Fibroblast of skin of back (primary cell): ENCODE measurements at regions not wholly inside any gene's neighbourhood (a gene's known extent, or its start where the extent isn't known, plus 50 kb on each side); places are given as distances from the start of the nearest gene placed in this dataset.
A peak's percentile ranks its signal among the peaks of the same experiment; 100 is the strongest.

ENCODE experiments used
- DNase-seq: peaks from one replicate; pipeline ENCODE4 v3.0.0-alpha.2; 2013

DNA sequence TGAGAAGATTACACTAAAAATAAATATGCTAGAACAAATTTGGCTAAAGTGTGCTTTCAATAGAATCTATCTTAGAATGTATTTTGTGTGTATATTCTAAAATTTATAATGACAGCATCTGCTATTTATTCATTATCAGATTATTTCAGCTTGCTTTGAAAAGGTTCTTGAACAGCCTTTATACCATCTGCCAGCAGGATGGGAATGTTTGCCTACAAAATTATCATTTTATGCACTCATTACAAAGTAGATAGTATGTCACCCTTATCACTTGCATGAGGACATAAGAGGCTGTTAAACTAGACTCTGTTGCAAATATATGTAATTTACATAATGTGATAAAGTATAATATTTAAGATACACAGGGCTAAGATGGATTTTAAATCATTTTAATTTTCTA, 1286.9 kb upstream of the PCDH20 start:
- DNase-seq: no peak

DNA sequence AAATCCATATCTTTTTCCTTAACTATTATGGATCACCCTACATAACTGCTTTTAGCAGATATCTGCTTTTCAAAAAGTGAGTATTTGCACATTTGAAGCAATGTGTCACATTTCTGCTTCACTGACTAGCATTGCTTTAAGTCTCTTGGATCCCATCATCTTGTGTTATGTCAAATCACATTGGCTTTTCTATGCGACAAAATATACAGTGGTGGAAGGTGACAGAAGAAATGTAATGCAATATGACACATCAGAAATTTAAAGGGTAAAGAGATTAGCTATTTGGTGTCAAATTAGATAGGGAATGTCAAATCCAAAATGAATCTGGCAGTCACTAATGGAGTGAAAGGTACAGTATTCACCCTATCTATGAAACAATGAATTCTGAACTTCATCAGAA, 1282.1 kb upstream of the PCDH20 start:
- DNase-seq: no peak

GRCh38 chr13:62696490-62696889, 1280.8 kb upstream of the PCDH20 start:
- no peak for DNase-seq

DNA sequence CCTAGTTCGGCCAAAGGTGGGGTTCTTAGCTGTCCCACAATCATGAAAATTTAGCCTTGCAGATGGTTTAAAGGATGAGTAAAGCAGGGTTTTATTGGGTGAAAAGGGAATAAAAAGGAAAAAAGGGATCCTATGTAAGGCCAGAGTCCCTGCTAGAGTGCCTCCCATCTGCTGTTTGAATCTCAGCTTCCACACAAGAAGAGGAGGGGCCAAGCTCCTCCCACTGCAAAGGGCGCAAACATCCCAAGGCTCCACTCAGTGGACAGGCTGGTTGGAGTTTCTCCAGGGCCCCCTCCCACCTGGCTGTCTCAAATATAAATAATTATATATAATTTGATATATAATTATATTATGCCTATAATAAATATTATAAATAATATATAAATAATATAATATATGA, 1272.1 kb upstream of the PCDH20 start:
- DNase-seq: no peak

GRCh38 chr13:62684359-62684758, 1268.7 kb upstream of the PCDH20 start:
- DNase-seq: no peak

- no peak for DNase-seq
Measured at GRCh38 chr13:62682788-62683187, 1267.1 kb upstream of the PCDH20 start.

GRCh38 chr13:62678039-62678438, 1262.4 kb upstream of the PCDH20 start:
- DNase-seq: no peak

DNA sequence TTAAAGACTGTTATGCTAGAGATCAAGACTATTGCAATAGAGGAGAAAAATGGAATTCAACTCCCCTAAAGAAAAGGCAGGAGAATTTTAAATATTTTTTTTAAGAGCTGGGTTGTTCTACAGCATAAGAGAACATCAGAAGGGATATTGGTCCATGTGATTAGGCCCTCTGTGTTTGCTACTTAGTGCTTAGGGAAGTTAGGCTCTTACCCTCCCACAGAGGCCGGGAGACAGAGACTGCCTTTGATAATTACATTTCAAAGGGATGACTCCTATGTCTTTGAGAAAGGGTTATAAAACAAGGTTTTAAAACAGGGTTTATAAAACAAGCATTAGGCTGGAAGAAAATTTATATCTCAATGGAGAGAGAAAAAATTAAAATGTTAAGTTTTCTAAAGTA, 1248.1 kb upstream of the PCDH20 start:
- DNase-seq: no peak

DNA sequence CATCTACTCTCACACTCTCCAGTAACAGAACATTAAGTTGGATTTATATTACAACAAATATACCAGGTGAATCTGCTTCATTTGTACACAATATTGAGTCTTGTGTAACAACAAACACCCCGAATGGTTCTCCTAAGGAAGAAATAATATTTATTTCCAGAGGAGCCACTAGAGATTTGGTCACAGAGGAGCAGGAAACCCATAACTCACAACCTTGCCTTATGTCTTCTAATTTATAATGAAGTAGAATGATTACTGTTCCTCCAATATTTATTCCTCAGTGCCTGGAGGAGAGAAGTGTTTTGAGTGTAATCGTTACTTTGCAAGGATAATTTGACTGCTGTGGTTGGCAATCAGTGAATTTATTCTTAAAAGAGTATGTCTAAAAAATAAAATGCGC, 1243.7 kb upstream of the PCDH20 start:
- no peak for DNase-seq

- no peak for DNase-seq
Measured at GRCh38 chr13:62653371-62653770, 1237.7 kb upstream of the PCDH20 start.

GRCh38 chr13:62643799-62644524, 1228.3 kb upstream of the PCDH20 start:
- no peak for DNase-seq

DNA sequence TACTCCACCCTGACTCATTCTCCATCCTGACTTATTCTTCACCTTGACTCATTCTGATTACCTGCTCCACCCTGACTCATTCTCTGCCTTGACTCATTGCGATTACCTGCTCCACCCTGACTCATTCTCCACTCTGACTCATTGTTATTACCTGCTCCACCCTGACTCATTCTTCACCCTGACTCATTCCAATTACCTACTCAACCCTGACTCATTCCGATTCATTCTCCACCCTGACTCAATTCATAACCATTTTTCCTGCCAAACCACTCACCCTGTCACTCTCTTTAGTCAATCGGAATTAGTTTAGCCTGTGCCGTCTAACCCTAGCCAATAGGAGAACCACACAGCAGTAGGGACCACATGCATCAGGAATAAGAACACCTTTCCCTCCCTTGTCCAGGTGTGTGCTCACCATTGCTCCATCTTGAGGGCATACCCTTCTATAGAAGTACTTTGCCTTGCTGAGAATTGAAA, 1227.4 kb upstream of the PCDH20 start:
- peak; percentile 31 for DNase-seq

- no peak for DNase-seq
Measured at GRCh38 chr13:62635161-62635560, 1219.5 kb upstream of the PCDH20 start.

- DNase-seq: no peak
Measured at GRCh38 chr13:62633448-62633847, 1217.8 kb upstream of the PCDH20 start.

- DNase-seq: no peak
Measured at GRCh38 chr13:62631619-62632018, 1216.0 kb upstream of the PCDH20 start.

DNA sequence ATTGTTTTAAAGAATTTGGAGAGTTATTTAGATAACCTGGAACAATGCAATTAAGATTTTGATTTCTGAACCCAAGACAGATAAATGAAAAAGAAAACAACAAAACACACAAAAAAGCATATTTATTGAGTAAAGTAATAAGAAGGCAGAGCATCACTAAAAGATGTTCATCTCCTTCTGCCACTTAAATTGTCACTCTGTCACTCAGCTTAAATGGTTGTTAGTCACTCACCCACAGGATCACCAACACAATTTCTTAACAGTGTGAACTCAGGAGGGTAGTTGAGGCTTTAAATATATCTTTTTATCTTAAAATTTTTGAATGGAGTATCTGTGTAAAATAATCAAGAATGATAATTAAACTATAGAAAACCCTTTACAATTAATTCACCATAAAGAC, 1215.5 kb upstream of the PCDH20 start:
- no peak for DNase-seq

DNA sequence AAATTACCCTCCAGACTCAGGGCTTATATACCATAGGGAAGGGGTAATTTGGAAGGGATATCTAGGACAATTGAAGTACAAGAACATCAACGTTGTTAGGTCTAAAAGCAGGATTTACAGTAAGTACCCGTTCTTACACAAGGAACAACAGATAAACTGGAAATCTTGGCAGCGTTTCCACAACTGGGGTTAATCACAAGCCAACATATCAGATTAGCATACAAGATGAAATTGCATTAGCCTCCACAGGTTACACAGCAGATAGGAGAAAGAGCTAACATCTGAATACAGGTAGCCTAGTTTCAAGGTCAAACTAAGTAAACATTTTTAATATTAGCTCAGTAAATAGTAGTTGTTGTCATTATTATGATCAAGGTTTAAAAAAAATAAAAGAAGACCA, 1214.0 kb upstream of the PCDH20 start:
- DNase-seq: no peak

DNA sequence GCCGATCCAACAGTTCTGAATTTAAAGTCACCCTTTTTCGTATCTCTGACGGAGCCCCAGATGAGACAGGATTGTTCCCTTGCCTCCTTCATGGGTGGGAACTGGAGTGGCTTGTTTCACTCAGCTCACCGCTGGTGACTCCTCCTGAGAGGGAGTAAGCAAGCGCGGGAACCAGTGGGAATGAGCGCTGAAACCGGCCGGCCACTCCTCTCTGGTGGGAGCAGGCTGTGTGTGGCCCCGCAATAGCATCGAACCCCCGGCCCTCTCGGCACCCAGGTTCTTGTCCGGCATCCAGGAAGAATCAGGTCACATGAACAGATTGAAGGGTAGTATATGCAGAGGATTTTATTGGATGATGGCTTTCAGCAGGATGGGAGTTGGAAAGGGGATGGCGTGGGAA, 1211.6 kb upstream of the PCDH20 start:
- no peak for DNase-seq

GRCh38 chr13:62626771-62627170, 1211.1 kb upstream of the PCDH20 start:
- no peak for DNase-seq

GRCh38 chr13:62625214-62625881, 1209.7 kb upstream of the PCDH20 start:
- DNase-seq: no peak

DNA sequence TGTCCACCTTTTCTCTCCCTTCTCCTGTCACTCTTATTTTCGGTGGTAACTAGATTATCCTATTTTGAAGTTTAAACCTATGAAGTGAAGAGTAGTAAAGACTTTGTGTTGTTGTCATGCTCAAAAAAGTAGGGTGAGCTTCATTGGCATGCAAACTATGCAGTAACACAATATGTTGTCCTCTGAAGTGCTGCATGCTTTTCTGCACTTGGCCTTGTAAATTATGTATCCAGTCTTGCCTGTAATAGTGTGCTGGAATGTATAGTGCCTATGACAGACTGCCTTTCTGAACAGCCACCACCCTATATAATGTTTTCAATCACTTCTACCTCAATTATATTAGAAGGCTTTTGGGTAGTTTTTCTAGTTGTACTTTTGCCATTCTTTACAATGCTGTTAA, 1198.2 kb upstream of the PCDH20 start:
- no peak for DNase-seq

- DNase-seq: no peak
Measured at GRCh38 chr13:62611343-62611742, 1195.7 kb upstream of the PCDH20 start.

GRCh38 chr13:62598708-62599107, 1183.1 kb upstream of the PCDH20 start:
- no peak for DNase-seq

DNA sequence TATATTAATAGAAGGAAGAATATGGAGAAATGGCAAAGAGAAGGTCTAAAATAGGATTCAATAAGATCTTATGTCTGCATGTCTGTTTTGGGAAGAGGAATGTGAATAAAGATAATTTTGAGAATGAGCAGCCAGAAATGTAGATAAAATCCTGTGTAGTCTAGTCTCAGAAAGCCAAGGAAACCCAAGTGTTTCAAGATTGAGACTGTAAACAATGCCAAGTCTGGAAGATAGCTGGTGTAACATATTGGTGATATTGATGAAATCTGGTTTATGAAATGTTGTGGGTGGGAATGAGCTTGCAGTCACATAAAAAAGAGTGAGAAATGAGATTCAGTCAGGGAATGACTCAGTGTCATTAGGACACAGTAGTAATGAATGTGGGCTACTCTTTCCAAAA, 1180.3 kb upstream of the PCDH20 start:
- no peak for DNase-seq
